ENCODE measurements at regions not wholly inside any gene's neighbourhood (a gene's known extent, or its start where the extent isn't known, plus 50 kb on each side); places are given as distances from the start of the nearest gene placed in this dataset.

- H3K4me1 ChIP-seq, result no peaks in the 10 kb centered on the region
- no peak for DNase-seq (ENCODE audit: low spot score in 2 of 2)
- no peak overlapping the region for H3K4me3 ChIP-seq
- H3K27me3 ChIP-seq, result no peaks in the 10 kb centered on the region
- no peak overlapping the region for H3K27ac ChIP-seq
- H3K9me3 ChIP-seq, result no peaks in the 10 kb centered on the region
- intact Hi-C loops (cut with DNase I), result no loop called here
- no peak for TF ChIP-seq CTCF (IDR thresholded peaks at IDR 0.05)
- no peaks in the 10 kb centered on the region for H3K36me3 ChIP-seq
These were observed 136.4 kb upstream of the PRKCQ start for GRCh38 chr10:6716516-6716915.

GRCh38 chr10:6713716-6714115 lies 133.6 kb upstream of the PRKCQ start:
- Histone ChIP-seq H3K36me3 (no peaks in the 10 kb centered on the region), H3K4me3 (no peak overlapping the region), H3K27me3 (no peaks in the 10 kb centered on the region), H3K4me1 (no peaks in the 10 kb centered on the region), H3K9me3 (no peaks in the 10 kb centered on the region), H3K27ac (no peak overlapping the region)
- no peak for DNase-seq (ENCODE audit: low spot score in 2 of 2)
- no peak for TF ChIP-seq CTCF (IDR thresholded peaks at IDR 0.05)
- intact Hi-C loops (cut with DNase I), result no loop called here

GRCh38 chr10:6713120-6713519 lies 133.0 kb upstream of the PRKCQ start:
- Histone ChIP-seq H3K4me1 (no peaks in the 10 kb centered on the region), H3K9me3 (no peaks in the 10 kb centered on the region), H3K27ac (no peak overlapping the region), H3K4me3 (no peak overlapping the region), H3K27me3 (no peaks in the 10 kb centered on the region), H3K36me3 (no peaks in the 10 kb centered on the region)
- no peak for DNase-seq (ENCODE audit: low spot score in 2 of 2)
- no peak for TF ChIP-seq CTCF (IDR thresholded peaks at IDR 0.05)
- intact Hi-C loops (cut with DNase I), result no loop called here

- H3K4me3 ChIP-seq, result no peak overlapping the region
- no peak for TF ChIP-seq CTCF (IDR thresholded peaks at IDR 0.05)
- H3K27ac ChIP-seq, result no peak overlapping the region
- no peaks in the 10 kb centered on the region for H3K36me3 ChIP-seq
- no peak for DNase-seq (ENCODE audit: low spot score in 2 of 2)
- H3K4me1 ChIP-seq, result no peaks in the 10 kb centered on the region
- no peaks in the 10 kb centered on the region for H3K27me3 ChIP-seq
- intact Hi-C loops (cut with DNase I), result no loop called here
- H3K9me3 ChIP-seq, result no peaks in the 10 kb centered on the region
These were observed 131.8 kb upstream of the PRKCQ start for GRCh38 chr10:6711881-6712280.

GRCh38 chr10:6711408-6711841 lies 131.3 kb upstream of the PRKCQ start:
- H3K4me1 ChIP-seq, result no peaks in the 10 kb centered on the region
- no peak overlapping the region for H3K4me3 ChIP-seq
- no peaks in the 10 kb centered on the region for H3K9me3 ChIP-seq
- TF ChIP-seq CTCF (IDR thresholded peaks at IDR 0.05), result no peak
- H3K27me3 ChIP-seq, result no peaks in the 10 kb centered on the region
- H3K36me3 ChIP-seq, result no peaks in the 10 kb centered on the region
- intact Hi-C loops (cut with DNase I), result no loop called here
- DNase-seq (ENCODE audit: low spot score in 2 of 2), result no peak
- H3K27ac ChIP-seq, result no peak overlapping the region

GRCh38 chr10:6707352-6707751 lies 127.3 kb upstream of the PRKCQ start:
- no peak overlapping the region for H3K4me3 ChIP-seq
- no peaks in the 10 kb centered on the region for H3K4me1 ChIP-seq
- DNase-seq (ENCODE audit: low spot score in 2 of 2), result no peak
- TF ChIP-seq CTCF (IDR thresholded peaks at IDR 0.05), result no peak
- H3K27ac ChIP-seq, result no peak overlapping the region
- intact Hi-C loops (cut with DNase I), result no loop called here
- no peaks in the 10 kb centered on the region for H3K36me3 ChIP-seq
- no peaks in the 10 kb centered on the region for H3K27me3 ChIP-seq
- no peaks in the 10 kb centered on the region for H3K9me3 ChIP-seq
